Gastrocnemius medialis (tissue), 4 donors: ENCODE measurements at regions not wholly inside any gene's neighbourhood (a gene's known extent, or its start where the extent isn't known, plus 50 kb on each side); places are given as distances from the start of the nearest gene placed in this dataset.

Source experiments
- CTCF ChIP-seq, 5 experiments: fragments of 450-650 bp in 3 of 5; fragments of 200-600 bp in 2 of 5; sonication (generic) in 2 of 5; IDR thresholded peaks in 4 of 5; conservative IDR thresholded peaks in 1 of 5; 1 replicate in 4 of 5; 2 replicates in 1 of 5; pipeline ENCODE4 v1.5.1; 2016 to 2019; ENCODE audit warnings: antibody characterized with exemption in 5 of 5, mild to moderate bottlenecking in 3 of 5, moderate library complexity in 3 of 5
- POLR2A ChIP-seq, 2 donors: fragments of 450-650 bp; IDR thresholded peaks; one replicate each; pipeline ENCODE4 v1.6.1; 2017; ENCODE audit warnings: antibody characterized with exemption in 2 of 2, mild to moderate bottlenecking in 2 of 2, moderate library complexity in 2 of 2

- TF ChIP-seq POLR2A (IDR thresholded peaks at IDR 0.05) (no peak), CTCF (IDR thresholded peaks at IDR 0.05 in 4 of 5, conservative IDR thresholded peaks at IDR 0.05 in 1 of 5) (no peak)
These were observed 267.5 kb upstream of the GRIA1 start for GRCh38 chr5:153222936-153223335.
